Liver (tissue), 8 donors: ENCODE measurements at regions not wholly inside any gene's neighbourhood (a gene's known extent, or its start where the extent isn't known, plus 50 kb on each side); places are given as distances from the start of the nearest gene placed in this dataset.

Experiments
- DNase-seq: peaks from one replicate; pipeline ENCODE4 v3.0.0-alpha.2; 2017; ENCODE audit warnings: low spot score
- H3K27ac ChIP-seq, 2 donors: one replicate each; pipeline ENCODE4 v1.7.0; 2013; ENCODE audit warnings: inconsistent platforms in 2 of 2, low read length in 2 of 2, control low read depth in 1 of 2, low read depth in 1 of 2, mild to moderate bottlenecking in 1 of 2
- H3K27me3 ChIP-seq, 4 donors: one replicate each; pipeline versions ENCODE4 v1.6.1 to v1.7.0; 2013; ENCODE audit warnings: low read length in 3 of 4, inconsistent platforms in 1 of 4, mild to moderate bottlenecking in 1 of 4, moderate library complexity in 1 of 4; ENCODE audit not compliant: control insufficient read depth in 4 of 4, insufficient read depth in 4 of 4
- H3K36me3 ChIP-seq, 4 donors: one replicate each; pipeline versions ENCODE4 v1.6.1 to v1.7.0; 2013; ENCODE audit warnings: low read length in 3 of 4, mild to moderate bottlenecking in 3 of 4, low read depth in 1 of 4, moderate library complexity in 1 of 4; ENCODE audit not compliant: control insufficient read depth in 4 of 4, insufficient read depth in 3 of 4
- H3K4me1 ChIP-seq, 4 donors: one replicate each; pipeline versions ENCODE4 v1.6.1 to v1.7.0; 2013; ENCODE audit warnings: low read length in 3 of 4, mild to moderate bottlenecking in 3 of 4, moderate library complexity in 1 of 4; ENCODE audit not compliant: control insufficient read depth in 4 of 4, insufficient read depth in 4 of 4
- H3K4me3 ChIP-seq, 3 donors: one replicate each; pipeline versions ENCODE4 v1.6.1 to v1.7.0; 2013; ENCODE audit warnings: low read length in 3 of 3, control low read depth in 1 of 3, low read depth in 1 of 3, mild to moderate bottlenecking in 1 of 3
- H3K9ac ChIP-seq, 2 donors: one replicate each; pipeline ENCODE4 v1.7.0; 2013; ENCODE audit warnings: low read length in 2 of 2, mild to moderate bottlenecking in 2 of 2, moderate library complexity in 2 of 2, control low read depth in 1 of 2, low read depth in 1 of 2
- H3K9me3 ChIP-seq, 4 donors: one replicate each; pipeline versions ENCODE4 v1.6.1 to v1.7.0; 2013; ENCODE audit warnings: low read length in 3 of 4; ENCODE audit not compliant: control insufficient read depth in 4 of 4
- FOXA1 ChIP-seq: IDR thresholded peaks from 2 replicates; pipeline ENCODE4 v1.6.1; 2016; ENCODE audit warnings: antibody characterized with exemption
- FOXA2 ChIP-seq: IDR thresholded peaks from 2 replicates; pipeline ENCODE4 v1.6.1; 2016; ENCODE audit warnings: antibody characterized with exemption
- HNF4G ChIP-seq: IDR thresholded peaks from 2 replicates; pipeline ENCODE4 v1.6.1; 2016; ENCODE audit warnings: antibody characterized with exemption
- JUND ChIP-seq, 2 donors: IDR thresholded peaks; 2 replicates each; pipeline ENCODE4 v1.6.1; 2016; ENCODE audit warnings: antibody characterized with exemption in 2 of 2
- NR2F2 ChIP-seq: IDR thresholded peaks from 2 replicates; pipeline ENCODE4 v1.6.1; 2016; ENCODE audit warnings: antibody characterized with exemption
- RAD21 ChIP-seq, 2 donors: IDR thresholded peaks; 2 replicates each; pipeline ENCODE4 v1.6.1; 2016; ENCODE audit warnings: antibody characterized with exemption in 2 of 2, mild to moderate bottlenecking in 2 of 2
- RXRA ChIP-seq, 2 donors: IDR thresholded peaks; 2 replicates each; pipeline ENCODE4 v1.6.1; 2017 to 2018; ENCODE audit warnings: antibody characterized with exemption in 2 of 2, mild to moderate bottlenecking in 1 of 2
- SP1 ChIP-seq: IDR thresholded peaks from 2 replicates; pipeline ENCODE4 v1.6.1; 2018; ENCODE audit warnings: antibody characterized with exemption, mild to moderate bottlenecking
- YY1 ChIP-seq: IDR thresholded peaks from 2 replicates; pipeline ENCODE4 v1.6.1; 2016; ENCODE audit warnings: antibody characterized with exemption, mild to moderate bottlenecking
- WGBS: extraction: QIAGEN DNeasy Blood & Tissue Kit; methylation state at CpG from one replicate; pipeline ENCODE4 v1.1.7; 2013; 5-methylcytosine and 5-hydroxymethylcytosine counted together
- TF ChIP-seq, protein P1 (sequence below): IDR thresholded peaks from 2 replicates; pipeline ENCODE4 v1.6.1; 2016; ENCODE audit warnings: antibody characterized with exemption
- TF ChIP-seq, protein P2 (sequence below): fragments of 150-350 bp; IDR thresholded peaks from 2 replicates; pipeline ENCODE4 v1.5.1; 2017; ENCODE audit warnings: improper control_type of control experiment, low read depth, low read length; ENCODE audit not compliant: missing input control
- donor health status: healthy.
- donor health status: healthy.
- donor health status: healthy.
- donor health status: healthy.
- donor health status: healthy.

DNA sequence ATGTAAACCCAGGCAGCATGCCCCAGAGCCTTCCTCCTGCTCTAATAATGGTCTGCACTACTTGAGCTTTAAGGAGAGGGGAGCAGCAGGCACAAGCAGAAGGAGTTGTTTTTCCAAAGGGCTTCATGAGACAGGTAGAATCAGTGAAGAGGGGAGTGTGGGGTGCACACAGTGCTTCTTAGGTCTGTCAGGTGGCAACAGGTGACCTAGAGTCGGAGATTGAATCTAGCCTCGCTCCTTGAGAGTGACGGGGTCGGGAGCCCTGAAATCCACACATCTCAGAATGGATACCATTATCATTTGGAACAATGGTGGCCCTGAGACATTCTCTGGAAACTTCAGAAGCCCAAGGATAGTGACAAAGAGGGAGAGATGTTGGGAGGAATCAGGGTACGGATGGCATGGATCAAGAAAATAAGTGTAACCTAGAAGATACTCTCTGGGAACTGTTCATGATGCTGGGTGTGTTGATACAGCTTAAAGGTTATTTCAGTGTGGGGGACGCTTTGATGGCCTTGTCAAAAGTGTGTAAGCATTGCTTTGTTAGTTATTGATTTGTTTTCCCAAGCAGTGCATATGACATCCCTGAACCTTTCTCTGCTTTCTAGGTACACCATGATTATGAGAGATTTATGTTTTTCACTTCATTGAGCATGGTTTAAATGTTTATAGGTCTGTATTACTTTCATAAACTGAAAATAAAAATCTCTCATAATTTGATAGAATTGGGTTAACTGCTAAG is 77.8 kb upstream of the L3MBTL3 start:
- no peak for TF ChIP-seq FOXA2
- no peak for TF ChIP-seq JUND (IDR thresholded peaks at IDR 0.05)
- TF ChIP-seq FOXA1, result no peak
- TF ChIP-seq, protein P1, sequence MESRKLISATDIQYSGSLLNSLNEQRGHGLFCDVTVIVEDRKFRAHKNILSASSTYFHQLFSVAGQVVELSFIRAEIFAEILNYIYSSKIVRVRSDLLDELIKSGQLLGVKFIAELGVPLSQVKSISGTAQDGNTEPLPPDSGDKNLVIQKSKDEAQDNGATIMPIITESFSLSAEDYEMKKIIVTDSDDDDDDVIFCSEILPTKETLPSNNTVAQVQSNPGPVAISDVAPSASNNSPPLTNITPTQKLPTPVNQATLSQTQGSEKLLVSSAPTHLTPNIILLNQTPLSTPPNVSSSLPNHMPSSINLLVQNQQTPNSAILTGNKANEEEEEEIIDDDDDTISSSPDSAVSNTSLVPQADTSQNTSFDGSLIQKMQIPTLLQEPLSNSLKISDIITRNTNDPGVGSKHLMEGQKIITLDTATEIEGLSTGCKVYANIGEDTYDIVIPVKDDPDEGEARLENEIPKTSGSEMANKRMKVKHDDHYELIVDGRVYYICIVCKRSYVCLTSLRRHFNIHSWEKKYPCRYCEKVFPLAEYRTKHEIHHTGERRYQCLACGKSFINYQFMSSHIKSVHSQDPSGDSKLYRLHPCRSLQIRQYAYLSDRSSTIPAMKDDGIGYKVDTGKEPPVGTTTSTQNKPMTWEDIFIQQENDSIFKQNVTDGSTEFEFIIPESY, result no peak
- TF ChIP-seq, protein P2, sequence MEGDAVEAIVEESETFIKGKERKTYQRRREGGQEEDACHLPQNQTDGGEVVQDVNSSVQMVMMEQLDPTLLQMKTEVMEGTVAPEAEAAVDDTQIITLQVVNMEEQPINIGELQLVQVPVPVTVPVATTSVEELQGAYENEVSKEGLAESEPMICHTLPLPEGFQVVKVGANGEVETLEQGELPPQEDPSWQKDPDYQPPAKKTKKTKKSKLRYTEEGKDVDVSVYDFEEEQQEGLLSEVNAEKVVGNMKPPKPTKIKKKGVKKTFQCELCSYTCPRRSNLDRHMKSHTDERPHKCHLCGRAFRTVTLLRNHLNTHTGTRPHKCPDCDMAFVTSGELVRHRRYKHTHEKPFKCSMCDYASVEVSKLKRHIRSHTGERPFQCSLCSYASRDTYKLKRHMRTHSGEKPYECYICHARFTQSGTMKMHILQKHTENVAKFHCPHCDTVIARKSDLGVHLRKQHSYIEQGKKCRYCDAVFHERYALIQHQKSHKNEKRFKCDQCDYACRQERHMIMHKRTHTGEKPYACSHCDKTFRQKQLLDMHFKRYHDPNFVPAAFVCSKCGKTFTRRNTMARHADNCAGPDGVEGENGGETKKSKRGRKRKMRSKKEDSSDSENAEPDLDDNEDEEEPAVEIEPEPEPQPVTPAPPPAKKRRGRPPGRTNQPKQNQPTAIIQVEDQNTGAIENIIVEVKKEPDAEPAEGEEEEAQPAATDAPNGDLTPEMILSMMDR, result no peak
- no peak for TF ChIP-seq RAD21 (IDR thresholded peaks at IDR 0.05)
- 71% methylated on average over 6 of the region's 6 CpGs for WGBS
- peaks cover 0 to 4% (median 1%) of the 10 kb centered on the region in 4 donors for H3K4me1 ChIP-seq
- H3K36me3 ChIP-seq, result no peaks in the 10 kb centered on the region
- no peak overlapping the region for H3K4me3 ChIP-seq
- no peaks in the 10 kb centered on the region for H3K9me3 ChIP-seq
- H3K27me3 ChIP-seq, result peaks cover 0 to 11% (median 0%) of the 10 kb centered on the region in 4 donors
- no peak for DNase-seq
- no peak overlapping the region for H3K9ac ChIP-seq
- no peak overlapping the region for H3K27ac ChIP-seq

DNA sequence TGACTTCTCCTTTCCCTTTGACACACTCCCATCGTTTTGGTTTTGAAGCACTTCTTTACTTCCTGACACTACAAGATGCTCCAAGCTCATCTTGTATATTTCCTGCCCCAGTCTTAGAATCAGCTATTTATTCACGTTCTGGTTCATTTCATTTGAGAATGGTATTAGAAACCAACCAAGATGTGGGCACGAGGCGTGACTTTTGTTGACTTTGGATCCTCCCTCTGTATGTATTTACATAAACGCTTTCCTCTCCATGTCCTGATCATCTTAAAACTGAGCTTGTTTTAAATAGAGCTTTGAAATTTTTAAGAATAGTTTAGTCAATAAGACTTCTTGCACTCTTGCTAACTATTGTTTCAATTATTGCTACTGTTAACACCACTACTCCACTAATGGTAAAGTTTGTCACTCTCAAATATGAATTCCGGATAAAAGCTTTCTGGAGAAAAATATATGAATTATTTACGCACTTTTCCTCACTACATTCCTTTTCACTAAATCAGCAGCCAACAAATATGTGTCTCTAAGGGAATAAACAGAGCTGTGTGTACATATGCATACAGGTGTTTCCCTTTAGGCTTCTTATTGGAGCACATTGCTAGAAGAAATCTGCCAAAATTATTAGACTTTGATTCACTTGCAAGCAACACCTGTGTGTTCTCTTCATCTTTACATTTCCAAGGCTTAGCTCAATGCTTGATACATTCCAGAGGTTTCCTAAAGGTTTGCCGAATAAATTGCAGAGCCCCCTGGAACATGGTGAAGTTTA is 77.3 kb upstream of the TMEM244 start:
- H3K4me1 ChIP-seq, result peaks cover 0 to 4% (median 1%) of the 10 kb centered on the region in 4 donors
- no peaks in the 10 kb centered on the region for H3K36me3 ChIP-seq
- peaks cover 0 to 8% (median 0%) of the 10 kb centered on the region in 4 donors for H3K27me3 ChIP-seq
- H3K9ac ChIP-seq, result no peak overlapping the region
- no peak overlapping the region for H3K4me3 ChIP-seq
- TF ChIP-seq YY1 (no peak), RXRA (IDR thresholded peaks at IDR 0.05) (no peak), SP1 (no peak), FOXA1 (no peak)
- 79% methylated on average over 8 of the region's 8 CpGs for WGBS
- no peak overlapping the region for H3K27ac ChIP-seq
- no peaks in the 10 kb centered on the region for H3K9me3 ChIP-seq
- no peak for DNase-seq

DNA sequence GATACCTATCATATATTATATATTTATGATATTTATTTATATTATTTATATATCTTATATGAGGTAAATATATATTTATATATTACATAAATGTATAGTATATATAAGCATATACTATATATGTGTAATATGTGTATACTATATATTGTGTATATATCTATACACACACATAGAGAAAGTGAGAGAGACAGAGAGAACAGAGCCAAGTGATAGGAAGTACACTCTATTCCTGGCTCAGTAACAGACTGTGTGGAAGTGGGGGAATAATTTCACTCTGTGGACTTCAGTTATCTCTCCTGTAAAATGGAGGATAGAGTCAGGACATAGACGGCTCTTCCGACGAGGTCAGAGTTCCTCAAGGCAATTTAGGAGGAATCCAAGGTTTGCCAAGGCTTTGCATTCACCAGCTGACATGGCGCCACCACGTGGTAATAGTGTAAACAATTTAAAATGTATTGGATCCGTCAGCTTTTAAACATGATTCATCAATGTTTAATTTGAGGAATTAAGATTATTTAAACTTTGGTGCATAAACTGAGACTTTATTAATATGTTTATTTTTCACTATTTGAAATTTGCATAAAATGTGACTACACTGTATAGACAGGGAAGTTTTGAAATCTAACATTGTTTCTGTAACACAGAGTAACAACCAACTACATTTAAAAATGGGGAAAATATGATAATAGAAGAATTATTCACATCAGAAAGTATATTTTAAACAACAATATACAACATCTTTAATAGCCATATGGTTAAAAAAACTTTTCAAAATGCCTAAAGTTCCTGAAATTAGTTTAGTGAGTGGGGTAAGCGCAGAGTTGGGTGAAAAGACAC is 75.4 kb upstream of the TMEM244 start:
- peaks cover 0 to 8% (median 0%) of the 10 kb centered on the region in 4 donors for H3K27me3 ChIP-seq
- H3K9ac ChIP-seq, result no peak overlapping the region
- H3K27ac ChIP-seq, result no peak overlapping the region
- DNase-seq, result no peak
- no peak for TF ChIP-seq HNF4G
- no peak for TF ChIP-seq FOXA2
- TF ChIP-seq RAD21 (IDR thresholded peaks at IDR 0.05), result peak; percentile 71 to 74
- peak; percentile 20 for TF ChIP-seq NR2F2
- TF ChIP-seq, protein P2, result peak; percentile 17
- H3K4me1 ChIP-seq, result peaks cover 0 to 4% (median 1%) of the 10 kb centered on the region in 4 donors
- H3K36me3 ChIP-seq, result no peaks in the 10 kb centered on the region
- no peaks in the 10 kb centered on the region for H3K9me3 ChIP-seq
- WGBS, result 15% methylated on average over 7 of the region's 7 CpGs
- no peak overlapping the region for H3K4me3 ChIP-seq
